Stimulated activated CD8-positive, alpha-beta memory T cell treated with anti-CD3 and anti-CD28 coated beads, Interleukin-12 subunit alpha, Interleukin-12 subunit beta, amount 100 ng/mL, for 24 hours (primary cell): ENCODE measurements at regions not wholly inside any gene's neighbourhood (a gene's known extent, or its start where the extent isn't known, plus 50 kb on each side); places are given as distances from the start of the nearest gene placed in this dataset.

ENCODE experiments used
- DNase-seq: peaks from one replicate; pipeline ENCODE4 v3.0.0-alpha.2; 2020; ENCODE audit errors: extremely low read depth

- DNase-seq: no peak
These were observed 398.4 kb downstream of the CTTN start for GRCh38 chr11:70796648-70797227.

- no peak for DNase-seq
These were observed 400.0 kb downstream of the CTTN start for GRCh38 chr11:70798296-70798695.

- DNase-seq: no peak
These were observed 401.1 kb downstream of the CTTN start for GRCh38 chr11:70799386-70799785.

- no peak for DNase-seq
These were observed 403.9 kb downstream of the CTTN start for GRCh38 chr11:70802185-70802584.

GRCh38 chr11:70804139-70804837 is 406.0 kb downstream of the CTTN start:
- DNase-seq: no peak

- DNase-seq: no peak
These were observed 406.9 kb downstream of the CTTN start for GRCh38 chr11:70805243-70805642.

- no peak for DNase-seq
These were observed 407.6 kb downstream of the CTTN start for GRCh38 chr11:70805971-70806370.

GRCh38 chr11:70806461-70807194 is 408.3 kb downstream of the CTTN start:
- no peak for DNase-seq

GRCh38 chr11:70807195-70807543 is 408.8 kb downstream of the CTTN start:
- no peak for DNase-seq

GRCh38 chr11:70808686-70809375 is 410.5 kb downstream of the CTTN start:
- DNase-seq: no peak

GRCh38 chr11:70810133-70810532 is 411.8 kb downstream of the CTTN start:
- DNase-seq: no peak

- no peak for DNase-seq
These were observed 412.4 kb downstream of the CTTN start for GRCh38 chr11:70810681-70811080.

GRCh38 chr11:70811483-70811882 is 413.2 kb downstream of the CTTN start:
- no peak for DNase-seq

- no peak for DNase-seq
These were observed 413.6 kb downstream of the CTTN start for GRCh38 chr11:70811915-70812314.

GRCh38 chr11:70812472-70812871 is 414.1 kb downstream of the CTTN start:
- no peak for DNase-seq

- DNase-seq: no peak
These were observed 415.3 kb downstream of the CTTN start for GRCh38 chr11:70813651-70814050.

GRCh38 chr11:70815485-70815832 is 417.1 kb downstream of the CTTN start:
- DNase-seq: no peak

GRCh38 chr11:70816156-70816678 is 417.9 kb downstream of the CTTN start:
- no peak for DNase-seq

- DNase-seq: no peak
These were observed 420.0 kb downstream of the CTTN start for GRCh38 chr11:70818351-70818750.

- no peak for DNase-seq
These were observed 420.7 kb downstream of the CTTN start for GRCh38 chr11:70819022-70819421.

GRCh38 chr11:70820311-70820710 is 422.0 kb downstream of the CTTN start:
- DNase-seq: no peak

- no peak for DNase-seq
These were observed 422.4 kb downstream of the CTTN start for GRCh38 chr11:70820712-70821111.
